OCI-LY1 (cell line): ENCODE measurements at regions not wholly inside any gene's neighbourhood (a gene's known extent, or its start where the extent isn't known, plus 50 kb on each side); places are given as distances from the start of the nearest gene placed in this dataset.

ENCODE experiments used
- H2AFZ ChIP-seq: fragments of 200-600 bp; sonication (generic), shearing (Covaris generic); 2 replicates; pipeline ENCODE4 v1.6.0; 2014; ENCODE audit warnings: antibody characterized with exemption, mild to moderate bottlenecking, low read length
- H3F3A ChIP-seq: fragments of 200-600 bp; sonication (generic), shearing (Covaris generic); 2 replicates; pipeline ENCODE4 v1.6.0; 2014; ENCODE audit warnings: mild to moderate bottlenecking, antibody characterized with exemption, low read length, moderate library complexity; ENCODE audit not compliant: insufficient read depth
- H3K27ac ChIP-seq: fragments of 200-600 bp; sonication (generic); 2 replicates; pipeline ENCODE4 v1.5.1; 2014; ENCODE audit warnings: low read length, mixed run types, mild to moderate bottlenecking, low read depth; ENCODE audit not compliant: poor library complexity, severe bottlenecking
- H3K27me3 ChIP-seq: fragments of 200-600 bp; sonication (generic); 2 replicates; pipeline ENCODE4 v1.6.0; 2014; ENCODE audit warnings: antibody characterized with exemption, mild to moderate bottlenecking, low read length, moderate library complexity; ENCODE audit not compliant: insufficient read depth
- H3K36me3 ChIP-seq: fragments of 200-600 bp; sonication (generic); 2 replicates; pipeline ENCODE4 v1.6.1; 2014; ENCODE audit warnings: mild to moderate bottlenecking, antibody characterized with exemption, low read length, moderate library complexity, mixed read lengths; ENCODE audit not compliant: insufficient read depth
- H3K4me1 ChIP-seq: fragments of 200-600 bp; sonication (generic); 2 replicates; pipeline ENCODE4 v1.5.1; 2014; ENCODE audit warnings: mild to moderate bottlenecking, low read length, moderate library complexity; ENCODE audit not compliant: insufficient read depth, severe bottlenecking
- H3K4me2 ChIP-seq: fragments of 200-600 bp; sonication (generic), shearing (Covaris generic); 2 replicates; pipeline ENCODE4 v1.6.1; 2014; ENCODE audit warnings: low read length
- H3K4me3 ChIP-seq: fragments of 200-600 bp; sonication (generic); 2 replicates; pipeline ENCODE4 v1.5.1; 2014; ENCODE audit warnings: low read length, low read depth, mild to moderate bottlenecking, mixed read lengths; ENCODE audit not compliant: poor library complexity, severe bottlenecking
- H3K79me2 ChIP-seq: fragments of 200-600 bp; shearing (Covaris generic); 2 replicates; pipeline ENCODE4 v1.6.1; 2016; ENCODE audit warnings: mixed run types, low read length, mixed read lengths; ENCODE audit not compliant: insufficient read depth
- H3K9ac ChIP-seq: fragments of 200-600 bp; sonication (generic), shearing (Covaris generic); 2 replicates; pipeline ENCODE4 v1.6.1; 2014; ENCODE audit warnings: mild to moderate bottlenecking, low read length, mixed read lengths
- H3K9me2 ChIP-seq: fragments of 200-600 bp; sonication (generic), shearing (Covaris generic); 2 replicates; pipeline ENCODE4 v1.6.1; 2014; ENCODE audit warnings: low read depth, mild to moderate bottlenecking, low read length, mixed read lengths
- H3K9me3 ChIP-seq: fragments of 200-600 bp; shearing (Covaris generic); 2 replicates; pipeline ENCODE4 v1.6.1; 2014; ENCODE audit warnings: low read length, mixed read lengths
- H4K20me1 ChIP-seq: fragments of 200-600 bp; sonication (generic), shearing (Covaris generic); 2 replicates; pipeline ENCODE4 v1.6.0; 2016; ENCODE audit warnings: mild to moderate bottlenecking, low read length; ENCODE audit not compliant: insufficient read depth
- EZH2 ChIP-seq: fragments of 200-600 bp; sonication (generic), shearing (Covaris generic); IDR thresholded peaks from 2 replicates; pipeline ENCODE4 v1.8.0; 2017; ENCODE audit warnings: borderline replicate concordance, mixed run types, mild to moderate bottlenecking, antibody characterized with exemption, low read length, moderate library complexity, mixed read lengths
- TF ChIP-seq, protein P1 (sequence below): fragments of 200-600 bp; sonication (generic), shearing (Covaris generic); IDR thresholded peaks from 2 replicates; pipeline ENCODE4 v1.5.1; 2017; ENCODE audit warnings: mild to moderate bottlenecking, antibody characterized with exemption, low read length, moderate library complexity, mixed read lengths

DNA sequence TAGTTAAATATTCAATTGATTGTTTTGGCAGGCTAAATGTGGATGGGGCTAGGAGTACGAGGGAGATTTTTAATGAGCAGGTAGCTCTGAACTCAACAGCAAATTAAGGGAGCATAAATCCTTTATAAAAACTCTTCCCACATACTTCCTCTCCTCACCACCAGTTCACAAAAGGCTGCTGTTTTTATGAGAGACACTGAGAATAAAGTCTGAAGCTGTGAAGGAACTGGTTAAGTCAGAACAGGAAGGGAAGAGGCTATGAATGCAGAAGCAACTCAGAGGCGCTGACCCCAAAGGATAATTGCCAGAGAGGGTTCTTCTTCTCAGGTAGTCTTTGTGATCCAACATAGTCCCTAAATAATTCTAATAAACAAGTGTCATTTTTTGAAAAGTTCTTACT lies 406.1 kb downstream of the GPM6A start:
- no peaks in the 10 kb centered on the region for H3F3A ChIP-seq
- no peaks in the 10 kb centered on the region for H3K79me2 ChIP-seq
- no peaks in the 10 kb centered on the region for H3K9me2 ChIP-seq
- no peaks in the 10 kb centered on the region for H3K9me3 ChIP-seq
- no peak overlapping the region for H3K9ac ChIP-seq
- TF ChIP-seq EZH2, result no peak
- TF ChIP-seq, protein P1, sequence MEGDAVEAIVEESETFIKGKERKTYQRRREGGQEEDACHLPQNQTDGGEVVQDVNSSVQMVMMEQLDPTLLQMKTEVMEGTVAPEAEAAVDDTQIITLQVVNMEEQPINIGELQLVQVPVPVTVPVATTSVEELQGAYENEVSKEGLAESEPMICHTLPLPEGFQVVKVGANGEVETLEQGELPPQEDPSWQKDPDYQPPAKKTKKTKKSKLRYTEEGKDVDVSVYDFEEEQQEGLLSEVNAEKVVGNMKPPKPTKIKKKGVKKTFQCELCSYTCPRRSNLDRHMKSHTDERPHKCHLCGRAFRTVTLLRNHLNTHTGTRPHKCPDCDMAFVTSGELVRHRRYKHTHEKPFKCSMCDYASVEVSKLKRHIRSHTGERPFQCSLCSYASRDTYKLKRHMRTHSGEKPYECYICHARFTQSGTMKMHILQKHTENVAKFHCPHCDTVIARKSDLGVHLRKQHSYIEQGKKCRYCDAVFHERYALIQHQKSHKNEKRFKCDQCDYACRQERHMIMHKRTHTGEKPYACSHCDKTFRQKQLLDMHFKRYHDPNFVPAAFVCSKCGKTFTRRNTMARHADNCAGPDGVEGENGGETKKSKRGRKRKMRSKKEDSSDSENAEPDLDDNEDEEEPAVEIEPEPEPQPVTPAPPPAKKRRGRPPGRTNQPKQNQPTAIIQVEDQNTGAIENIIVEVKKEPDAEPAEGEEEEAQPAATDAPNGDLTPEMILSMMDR, result no peak
- no peak overlapping the region; the same call in 1 of the 2 replicates for H3K4me2 ChIP-seq
- no peaks in the 10 kb centered on the region for H4K20me1 ChIP-seq
- peak overlapping the region; percentile 36 for H3K27ac ChIP-seq
- peaks cover 16% of the 10 kb centered on the region for H3K4me1 ChIP-seq
- no peak overlapping the region for H3K4me3 ChIP-seq
- H3K27me3 ChIP-seq, result no peaks in the 10 kb centered on the region
- no peak overlapping the region for H2AFZ ChIP-seq
- no peaks in the 10 kb centered on the region for H3K36me3 ChIP-seq

DNA sequence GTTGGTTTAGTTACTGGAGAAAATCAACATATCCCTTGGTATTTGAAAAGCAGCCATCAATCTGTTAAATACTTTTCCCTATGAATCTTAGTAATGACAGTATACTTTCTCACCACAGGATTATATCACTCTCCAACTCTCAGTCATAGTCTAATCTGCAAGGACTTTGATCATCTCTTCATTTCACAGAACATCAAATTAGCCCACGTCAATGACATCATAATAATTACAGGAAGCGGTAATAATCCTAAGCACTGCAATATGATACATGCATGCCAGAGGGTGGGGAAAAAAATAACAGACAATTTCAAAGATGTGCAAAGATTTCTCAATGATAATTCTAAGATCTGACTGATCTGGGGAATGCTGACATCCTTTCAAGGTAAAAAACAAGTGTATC lies 404.1 kb downstream of the GPM6A start:
- Histone ChIP-seq H3K4me2 (no peak overlapping the region), H4K20me1 (no peaks in the 10 kb centered on the region), H3K27ac (no peak overlapping the region), H3K4me1 (peaks cover 16% of the 10 kb centered on the region), H3K4me3 (no peak overlapping the region), H3K9me2 (no peaks in the 10 kb centered on the region), H3K9me3 (no peaks in the 10 kb centered on the region), H3K79me2 (no peaks in the 10 kb centered on the region), H3K27me3 (no peaks in the 10 kb centered on the region), H3K9ac (no peak overlapping the region), H3K36me3 (no peaks in the 10 kb centered on the region), H2AFZ (no peak overlapping the region), H3F3A (no peaks in the 10 kb centered on the region)
- TF ChIP-seq EZH2, result no peak
- TF ChIP-seq, protein P1, result no peak

DNA sequence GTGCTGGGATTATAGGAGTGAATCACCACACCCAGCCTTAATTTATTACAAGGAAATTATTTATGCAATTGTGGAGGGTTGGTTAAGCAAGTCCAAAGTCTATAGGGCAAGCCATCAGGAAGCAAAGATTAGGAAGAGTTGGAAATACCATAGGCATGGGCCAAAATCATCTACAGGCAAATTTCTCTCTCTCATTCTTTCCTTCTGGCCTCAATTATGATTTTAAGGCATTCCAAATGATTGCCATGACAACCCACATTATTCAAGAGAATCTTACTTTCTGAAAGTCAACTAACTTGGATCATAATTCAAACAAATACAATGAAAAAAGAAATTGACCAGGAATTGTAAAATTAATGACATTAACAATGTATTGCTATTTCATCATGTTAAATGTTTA lies 400.8 kb downstream of the GPM6A start:
- H3K36me3 ChIP-seq, result no peaks in the 10 kb centered on the region
- H3F3A ChIP-seq, result no peaks in the 10 kb centered on the region
- H3K27me3 ChIP-seq, result no peaks in the 10 kb centered on the region
- H4K20me1 ChIP-seq, result no peaks in the 10 kb centered on the region
- peaks cover 20% of the 10 kb centered on the region for H3K9me3 ChIP-seq
- peaks cover 6% of the 10 kb centered on the region for H3K4me1 ChIP-seq
- no peak overlapping the region for H3K9ac ChIP-seq
- no peak overlapping the region for H2AFZ ChIP-seq
- no peak overlapping the region for H3K4me2 ChIP-seq
- no peaks in the 10 kb centered on the region for H3K79me2 ChIP-seq
- no peaks in the 10 kb centered on the region for H3K9me2 ChIP-seq
- H3K27ac ChIP-seq, result no peak overlapping the region
- H3K4me3 ChIP-seq, result no peak overlapping the region
- TF ChIP-seq EZH2, result no peak
- TF ChIP-seq, protein P1, result no peak
